Hypothalamus (tissue), 51 donors: ENCODE measurements at regions not wholly inside any gene's neighbourhood (a gene's known extent, or its start where the extent isn't known, plus 50 kb on each side); places are given as distances from the start of the nearest gene placed in this dataset.
A peak's percentile ranks its signal among the peaks of the same experiment; 100 is the strongest.

Experiments used
- DNase-seq, 51 donors: peaks; one replicate each; lab custom pipeline; 2025; lab: John Stamatoyannopoulos, UW

- no peak for DNase-seq
Measured at GRCh38 chr3:64464955-64465354, 222.8 kb downstream of the ADAMTS9 start.

GRCh38 chr3:64463981-64464380 lies 223.8 kb downstream of the ADAMTS9 start:
- DNase-seq: peak in 24 of 51 donors; percentile 12 to 77 (median 42)

GRCh38 chr3:64462203-64462602 lies 225.6 kb downstream of the ADAMTS9 start:
- DNase-seq: no peak

- DNase-seq: no peak
Measured at GRCh38 chr3:64460877-64461276, 226.9 kb downstream of the ADAMTS9 start.

- no peak for DNase-seq
Measured at GRCh38 chr3:64460141-64460730, 227.6 kb downstream of the ADAMTS9 start.

GRCh38 chr3:64459711-64460110 lies 228.1 kb downstream of the ADAMTS9 start:
- DNase-seq: no peak

GRCh38 chr3:64457811-64458210 lies 230.0 kb downstream of the ADAMTS9 start:
- DNase-seq: no peak

GRCh38 chr3:64456674-64457073 lies 231.1 kb downstream of the ADAMTS9 start:
- no peak for DNase-seq

GRCh38 chr3:64455351-64455750 lies 230.1 kb upstream of the PRICKLE2 start:
- no peak for DNase-seq

GRCh38 chr3:64454768-64455167 lies 229.5 kb upstream of the PRICKLE2 start:
- no peak for DNase-seq

- no peak for DNase-seq
Measured at GRCh38 chr3:64454179-64454578, 228.9 kb upstream of the PRICKLE2 start.

GRCh38 chr3:64451283-64452012 lies 226.2 kb upstream of the PRICKLE2 start:
- DNase-seq: no peak

GRCh38 chr3:64450396-64450956 lies 225.2 kb upstream of the PRICKLE2 start:
- DNase-seq: no peak

GRCh38 chr3:64449026-64449425 lies 223.8 kb upstream of the PRICKLE2 start:
- DNase-seq: no peak

GRCh38 chr3:64445944-64446300 lies 220.7 kb upstream of the PRICKLE2 start:
- DNase-seq: no peak

- DNase-seq: peak in 7 of 51 donors; percentile 5 to 25 (median 16)
Measured at GRCh38 chr3:64445109-64445943, 220.1 kb upstream of the PRICKLE2 start.

- DNase-seq: peak in 1 of 51 donors; percentile 25
Measured at GRCh38 chr3:64444490-64445108, 219.3 kb upstream of the PRICKLE2 start.

- DNase-seq: peak in 2 of 51 donors; percentile 5 to 8
Measured at GRCh38 chr3:64443546-64444381, 218.5 kb upstream of the PRICKLE2 start.

GRCh38 chr3:64441861-64442260 lies 216.6 kb upstream of the PRICKLE2 start:
- DNase-seq: no peak

- DNase-seq: peak in 10 of 51 donors; percentile 0 to 46 (median 14)
Measured at GRCh38 chr3:64440498-64440897, 215.2 kb upstream of the PRICKLE2 start.
